ENCODE measurements at regions not wholly inside any gene's neighbourhood (a gene's known extent, or its start where the extent isn't known, plus 50 kb on each side); places are given as distances from the start of the nearest gene placed in this dataset.
"Not testable (repeated sequence)": the region's sequence is repeated elsewhere in the genome, so short reads cannot be mapped to it uniquely, and the experiment has no call there.

DNA sequence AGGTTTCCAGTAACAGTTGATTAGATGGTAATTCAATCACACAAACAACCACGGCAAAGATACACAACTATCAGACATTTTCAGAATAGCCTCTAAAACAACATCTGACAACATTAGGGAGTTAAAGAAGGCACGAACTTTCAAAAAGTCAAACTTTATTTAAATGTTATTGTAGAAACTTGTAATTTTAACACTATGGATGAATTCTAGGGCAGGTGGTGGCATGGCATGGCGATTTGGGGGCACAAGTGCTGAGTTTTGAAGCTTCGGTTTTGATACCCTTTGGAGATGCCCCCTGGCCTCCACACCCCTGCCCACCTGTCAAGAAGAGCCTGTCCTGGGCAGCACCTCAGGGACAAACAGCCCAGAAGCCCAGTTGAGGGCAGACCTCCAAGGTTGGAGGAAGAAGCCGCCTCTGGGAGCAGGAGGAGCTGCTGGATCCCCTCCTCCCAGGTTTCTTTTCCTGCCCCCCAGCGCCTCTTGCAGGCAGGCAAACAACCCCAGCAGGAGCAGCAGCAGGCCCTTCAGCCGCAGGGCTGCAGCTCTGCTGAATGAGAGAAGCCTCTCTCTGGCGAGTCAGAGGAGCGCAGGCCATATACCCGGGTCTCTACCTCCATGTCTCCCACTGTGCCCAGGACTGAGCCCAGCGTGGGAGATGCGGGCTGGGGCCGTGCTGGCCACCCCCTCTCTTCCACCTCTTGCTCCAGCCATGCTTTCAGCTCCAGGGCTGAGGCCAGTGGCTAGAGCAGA lies 102.1 kb upstream of the IGLL5 start:
- no peak for DNase-seq

DNA sequence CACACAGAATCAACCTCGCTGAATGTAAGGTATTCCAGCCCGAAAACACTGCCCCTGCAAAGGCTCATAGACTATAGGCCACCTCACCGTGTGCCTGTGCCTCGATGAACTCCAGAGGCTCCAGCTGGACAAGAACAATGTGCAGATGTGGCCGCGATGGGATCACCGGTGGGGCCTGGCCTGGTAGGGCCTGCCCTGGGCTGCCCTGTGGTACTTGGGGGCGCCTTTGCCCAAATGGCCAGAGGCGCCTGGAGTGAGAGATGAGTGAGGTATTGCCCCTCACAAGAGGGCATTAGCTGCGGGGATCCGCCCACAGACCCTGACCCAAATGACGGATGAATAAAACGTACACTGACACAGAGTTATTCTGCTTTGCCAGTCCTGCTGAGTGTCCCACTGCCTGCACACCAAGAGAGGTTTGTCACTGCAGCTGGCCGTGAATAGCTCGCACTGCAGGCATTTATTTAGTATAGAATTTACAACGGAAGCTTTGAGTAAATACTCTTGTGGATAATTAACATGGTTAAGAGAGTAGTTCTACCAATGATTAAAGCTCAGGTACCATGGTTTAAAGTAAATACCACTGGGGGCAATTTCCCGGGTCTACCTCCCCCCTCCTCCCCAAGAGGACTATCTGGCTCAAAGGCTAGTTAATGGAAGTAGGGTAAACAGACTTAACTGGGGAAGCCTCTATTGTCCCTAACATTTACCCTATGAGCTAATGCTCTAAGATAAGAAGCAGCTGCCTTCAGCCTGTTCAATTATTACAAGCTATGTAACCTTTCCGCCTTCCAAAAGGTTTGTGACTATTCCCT lies 101.1 kb upstream of the IGLL5 start:
- DNase-seq, result no peak

DNA sequence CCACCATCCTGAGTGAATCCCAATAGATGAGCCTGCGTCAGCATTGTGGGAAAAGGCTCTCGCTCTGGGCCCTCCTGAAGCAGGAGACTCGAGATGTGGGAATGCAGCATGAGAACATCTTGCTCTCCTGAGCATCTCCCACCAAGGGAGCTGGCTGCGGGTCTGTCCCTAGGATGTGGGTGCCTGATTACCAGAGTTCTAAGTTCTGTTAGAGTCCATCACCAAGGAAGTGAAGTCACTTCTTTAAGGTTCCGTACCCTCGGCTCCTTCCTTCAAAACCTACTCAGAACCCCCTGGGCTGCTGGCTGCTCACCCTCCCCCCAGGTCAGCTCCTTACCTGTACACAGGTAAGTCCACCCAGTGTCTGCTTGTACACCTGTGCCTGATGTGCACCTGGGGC lies 100.5 kb upstream of the IGLL5 start:
- no peak for DNase-seq

DNA sequence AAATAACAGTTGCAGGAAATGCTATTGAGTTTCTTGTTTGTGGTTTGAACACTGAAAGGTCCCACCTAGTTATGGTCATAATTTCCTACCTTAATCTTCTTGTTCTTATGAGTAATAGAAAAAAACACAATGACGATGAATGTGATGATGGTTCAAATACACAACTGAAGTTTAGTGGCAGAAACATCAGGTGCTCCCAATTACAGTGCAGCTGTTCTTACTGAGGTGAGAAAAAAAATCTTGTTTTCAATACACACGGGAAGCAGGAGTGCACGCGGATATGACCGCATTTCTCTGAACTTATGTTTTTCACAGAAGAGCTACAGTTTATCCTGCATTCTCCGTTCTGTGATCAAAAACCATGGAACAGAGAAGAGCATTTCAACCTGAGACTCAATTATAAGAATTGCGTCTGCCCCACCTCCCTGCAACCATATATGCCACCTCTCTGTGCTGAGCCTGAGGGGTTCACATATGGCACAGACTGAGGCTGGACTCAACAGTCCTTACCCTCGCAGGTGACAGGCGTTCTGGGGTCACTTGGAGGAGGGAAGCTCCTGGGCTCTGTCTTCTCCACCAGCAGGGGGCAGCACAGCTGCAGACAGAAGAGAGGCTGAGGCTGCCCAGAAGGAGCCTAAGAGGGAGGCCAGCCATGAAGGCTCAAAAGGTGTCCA lies 99.7 kb upstream of the IGLL5 start:
- peak; percentile 55 for DNase-seq

DNA sequence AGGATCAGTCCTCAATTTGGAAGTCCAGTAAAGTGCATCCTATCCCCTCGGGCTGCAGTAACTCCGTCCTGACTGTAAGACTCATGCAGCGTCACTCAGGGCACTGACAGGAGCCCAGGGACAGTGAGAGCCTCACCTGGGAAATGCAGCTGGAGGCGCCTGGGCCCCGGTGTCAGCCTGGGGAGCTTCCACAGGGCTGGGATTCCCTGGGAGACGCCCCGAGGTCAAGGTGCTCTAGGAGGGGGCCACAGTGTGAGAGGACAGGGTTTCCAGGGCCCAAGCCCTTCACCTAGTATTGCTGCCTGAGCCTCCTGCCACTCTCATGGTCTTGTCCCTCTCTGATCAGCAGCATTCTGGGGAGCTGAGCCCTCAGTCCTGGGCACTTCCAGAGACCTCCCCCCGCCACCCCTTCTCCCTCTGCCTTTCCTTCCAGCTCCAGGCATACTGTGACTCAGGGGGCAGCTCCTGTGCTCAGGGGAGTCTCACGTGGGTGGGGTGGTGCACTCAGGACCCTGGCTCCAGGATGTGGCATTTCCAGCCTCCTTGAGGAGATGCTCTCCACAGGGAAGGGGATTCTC lies 99.1 kb upstream of the IGLL5 start:
- no peak for DNase-seq

DNA sequence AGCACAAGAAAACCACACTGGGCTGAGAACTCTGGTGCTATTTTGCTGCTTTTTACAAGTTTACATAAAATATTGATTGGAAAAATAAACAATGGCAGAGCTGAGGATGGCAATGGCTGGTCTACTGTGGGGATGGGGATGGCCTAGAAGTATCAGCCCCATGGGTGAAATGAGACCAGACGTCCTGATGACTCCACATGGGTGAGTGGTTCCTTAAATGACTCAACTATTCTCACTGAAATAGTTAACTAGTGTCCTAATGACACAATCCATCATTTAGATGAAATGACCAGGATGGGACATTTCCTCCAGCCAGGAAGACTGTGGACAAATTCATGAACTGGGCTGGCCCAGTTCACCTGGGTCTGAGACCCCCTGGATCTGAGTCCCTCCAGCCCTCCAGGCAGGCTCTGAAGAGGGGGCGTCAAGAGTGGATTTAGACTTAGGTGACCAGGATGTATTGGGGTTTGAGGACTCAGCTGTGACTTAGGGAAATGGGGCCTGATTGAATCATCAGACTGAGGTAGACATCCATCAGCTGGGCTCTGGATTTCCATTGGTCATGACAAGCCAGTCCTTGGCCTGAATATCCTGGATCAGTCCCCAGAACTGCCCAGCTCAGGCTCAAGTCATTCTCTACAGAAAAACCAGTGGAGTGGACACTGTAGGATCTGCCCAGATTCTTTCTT lies 98.2 kb upstream of the IGLL5 start:
- no peak for DNase-seq

DNA sequence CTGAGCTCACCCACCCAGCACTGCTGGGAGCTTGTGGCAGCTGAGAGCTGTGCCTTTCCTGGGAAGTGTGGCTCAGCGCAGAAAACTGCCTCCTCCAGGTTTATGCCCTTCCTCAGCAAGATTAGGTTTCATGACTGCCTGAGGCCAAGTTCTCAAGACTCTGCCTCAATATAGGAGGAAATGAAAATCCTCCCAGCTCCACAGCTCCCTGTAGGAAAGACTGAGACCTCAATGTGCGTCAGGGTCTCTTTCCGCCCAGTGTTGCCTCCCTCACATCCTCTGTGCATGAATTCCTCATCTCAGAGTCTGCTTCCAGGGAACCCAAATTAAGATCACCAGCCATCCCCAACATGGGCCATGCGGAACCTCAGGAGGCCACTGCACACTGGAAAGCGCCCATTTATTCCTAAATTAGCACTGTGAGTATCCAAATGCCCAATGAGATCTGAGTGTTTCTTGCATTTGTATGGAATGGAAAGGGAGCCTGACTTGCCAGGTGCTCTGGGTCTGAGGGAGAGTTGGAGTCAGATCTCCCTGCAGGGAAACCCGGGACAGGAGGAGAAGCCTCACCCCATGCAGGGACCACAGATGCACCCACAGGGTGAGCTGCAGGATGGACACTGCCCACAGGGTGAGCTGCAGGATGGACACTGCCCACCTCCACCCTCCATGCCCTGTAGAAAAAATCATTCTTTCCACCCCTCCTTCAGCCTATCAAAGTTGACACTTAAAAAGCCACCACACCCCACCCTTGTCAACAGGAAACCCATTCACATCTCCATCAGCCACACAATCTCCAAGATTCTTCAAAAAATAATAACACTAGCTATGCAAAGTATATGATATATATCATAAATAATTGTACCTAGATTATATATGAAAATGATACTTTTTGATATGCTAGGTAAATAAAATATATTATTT lies 97.4 kb upstream of the IGLL5 start:
- no peak for DNase-seq

DNA sequence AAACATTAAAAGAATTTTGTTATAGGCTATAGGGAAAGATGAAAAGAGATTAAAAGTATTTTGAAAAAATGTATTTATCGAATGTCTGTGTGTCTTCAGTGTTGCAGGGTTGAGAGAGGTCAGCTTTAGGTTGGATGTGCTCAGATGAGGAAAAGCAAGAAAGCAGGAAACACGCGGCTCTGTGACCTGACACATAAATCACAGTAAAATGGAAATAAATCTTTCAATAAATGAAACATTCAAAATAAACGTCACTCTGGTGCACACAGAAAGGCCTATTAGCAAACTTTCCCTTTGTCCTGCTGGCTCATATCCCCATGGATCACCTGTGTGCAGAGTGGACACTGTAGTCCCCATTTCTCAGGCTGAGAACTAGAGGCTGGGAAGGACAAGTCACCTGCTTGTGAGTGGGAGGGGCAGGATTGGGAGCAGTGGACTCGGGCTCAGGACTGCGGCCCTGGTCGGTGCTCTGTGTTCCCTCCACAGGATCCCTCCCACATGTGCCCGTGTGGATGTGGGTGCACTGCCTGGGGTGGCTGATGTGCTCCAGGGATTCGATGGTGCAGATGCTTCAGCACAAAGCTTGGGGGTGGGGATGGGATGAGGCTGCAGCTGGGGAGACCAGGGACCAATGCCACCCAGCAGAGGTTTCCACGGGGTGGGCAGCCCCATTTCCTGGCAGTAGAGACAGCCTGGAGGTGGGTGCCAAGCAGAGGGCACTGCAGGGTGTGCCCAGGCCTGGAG lies 96.0 kb upstream of the IGLL5 start:
- DNase-seq, result no peak

DNA sequence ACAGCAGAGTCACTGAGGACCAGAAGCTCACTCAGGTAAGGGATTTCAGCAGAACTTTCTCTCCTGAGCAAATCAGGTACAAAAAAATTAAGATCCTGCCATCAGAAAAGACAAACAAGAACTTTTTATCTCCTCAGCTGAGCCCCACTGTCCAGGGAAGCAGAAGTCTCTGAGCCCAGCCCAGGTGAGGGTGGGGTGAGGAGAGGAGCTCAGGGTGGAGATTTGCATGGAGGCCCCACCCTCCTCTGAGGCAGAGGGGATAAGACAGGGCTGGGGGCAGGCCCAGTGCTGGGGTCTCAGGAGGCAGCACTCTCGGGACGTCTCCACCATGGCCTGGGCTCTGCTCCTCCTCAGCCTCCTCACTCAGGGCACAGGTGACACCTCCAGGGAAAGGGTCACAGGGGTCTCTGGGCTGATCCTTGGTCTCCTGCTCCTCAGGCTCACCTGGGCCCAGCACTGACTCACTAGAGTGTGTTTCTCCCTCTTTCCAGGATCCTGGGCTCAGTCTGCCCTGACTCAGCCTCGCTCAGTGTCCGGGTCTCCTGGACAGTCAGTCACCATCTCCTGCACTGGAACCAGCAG lies 95.3 kb upstream of the IGLL5 start:
- DNase-seq, result not testable (repeated sequence)

DNA sequence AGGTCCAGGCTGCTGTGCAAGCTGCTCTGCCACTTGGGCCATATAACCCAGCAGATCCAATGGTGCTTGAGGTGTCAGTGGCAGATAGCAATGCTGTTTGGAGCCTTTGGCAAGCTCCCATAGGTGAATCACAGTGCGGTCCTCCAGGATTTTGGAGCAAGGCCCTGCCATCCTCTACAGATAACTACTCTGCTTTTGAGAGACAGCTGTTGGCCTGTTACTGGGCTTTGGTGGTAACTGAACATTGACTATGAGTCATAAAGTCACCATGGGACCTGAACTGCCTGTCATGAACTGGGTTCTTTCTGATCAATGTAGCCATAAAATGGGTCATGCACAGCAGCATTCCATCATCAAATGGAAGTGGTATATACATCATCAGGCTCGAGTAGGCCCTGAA lies 92.0 kb upstream of the IGLL5 start:
- DNase-seq, result not testable (repeated sequence)

DNA sequence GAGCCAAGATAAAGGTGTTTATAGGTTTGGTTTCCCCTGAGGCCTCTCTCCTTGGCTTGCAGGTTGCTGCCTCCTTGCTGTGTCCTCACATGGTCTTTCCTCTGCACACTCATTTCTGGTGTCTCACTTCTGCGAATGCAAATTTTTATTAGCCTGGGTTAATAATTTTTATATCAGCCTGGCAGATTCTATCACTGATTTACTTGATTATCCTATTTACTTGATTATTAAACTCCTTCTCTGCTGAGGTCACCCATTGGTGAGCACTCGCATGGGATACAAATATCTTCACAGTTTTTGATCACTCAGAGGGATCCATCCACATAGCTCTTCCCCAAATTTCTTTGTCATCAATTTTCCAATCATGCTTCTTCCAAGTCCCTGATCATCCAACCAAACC lies 90.9 kb upstream of the IGLL5 start:
- no peak for DNase-seq

DNA sequence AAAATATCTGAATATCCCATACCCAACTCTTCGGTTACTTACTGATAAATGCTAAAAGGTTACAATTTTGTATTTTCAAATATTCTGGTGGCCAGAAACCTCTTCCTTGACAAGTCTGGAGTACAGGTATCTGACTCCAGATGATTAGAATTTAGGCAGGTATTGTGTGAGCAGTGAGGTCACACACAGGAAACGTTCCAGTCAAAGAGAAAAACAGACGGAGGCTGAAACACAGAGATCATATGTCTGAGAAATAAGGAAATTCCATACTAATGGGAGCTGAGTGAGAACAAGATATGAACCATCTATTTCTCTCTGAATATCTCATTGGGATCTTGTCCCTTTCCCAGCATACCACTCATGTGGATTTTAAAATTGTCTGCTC lies 89.4 kb upstream of the IGLL5 start:
- DNase-seq, result no peak

DNA sequence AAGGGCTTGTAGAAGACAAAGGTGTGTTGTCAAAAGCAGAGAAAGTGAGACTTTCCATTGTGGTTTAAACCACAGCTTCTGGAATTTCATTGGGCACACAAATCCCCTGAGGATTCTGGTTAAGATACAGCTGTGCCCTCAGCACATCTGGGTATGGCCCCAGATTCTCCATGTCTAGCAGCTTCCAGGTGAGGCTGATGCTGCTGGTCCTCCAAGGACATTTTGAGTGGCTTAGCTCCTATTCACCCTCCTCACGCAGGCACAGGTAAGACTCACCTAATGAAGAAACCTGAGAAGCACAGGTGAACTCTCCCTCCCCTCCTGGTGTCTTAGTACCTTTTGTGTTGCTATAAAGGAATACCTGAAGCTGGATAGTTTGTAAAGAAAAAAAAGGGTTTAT lies 88.9 kb upstream of the IGLL5 start:
- no peak for DNase-seq

DNA sequence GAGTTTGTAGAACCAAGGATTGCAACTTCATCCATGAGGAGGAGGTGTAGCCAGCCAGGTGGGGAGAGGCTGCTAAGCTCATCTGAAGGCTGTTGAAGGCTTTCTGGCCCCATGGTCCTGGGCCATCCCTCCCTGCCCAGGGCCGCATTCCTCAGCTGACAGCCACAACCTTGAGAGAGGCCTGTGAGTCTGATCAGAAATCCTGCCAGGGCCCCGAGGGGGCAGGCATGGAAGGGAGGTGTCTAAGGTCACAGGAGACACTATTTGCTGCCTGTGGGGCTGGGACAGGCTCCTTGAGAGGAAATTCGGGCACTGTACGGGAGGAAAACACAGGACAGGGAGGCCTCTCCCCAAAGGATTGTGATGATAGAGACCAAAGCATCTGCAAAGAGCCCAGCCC lies 88.1 kb upstream of the IGLL5 start:
- no peak for DNase-seq

DNA sequence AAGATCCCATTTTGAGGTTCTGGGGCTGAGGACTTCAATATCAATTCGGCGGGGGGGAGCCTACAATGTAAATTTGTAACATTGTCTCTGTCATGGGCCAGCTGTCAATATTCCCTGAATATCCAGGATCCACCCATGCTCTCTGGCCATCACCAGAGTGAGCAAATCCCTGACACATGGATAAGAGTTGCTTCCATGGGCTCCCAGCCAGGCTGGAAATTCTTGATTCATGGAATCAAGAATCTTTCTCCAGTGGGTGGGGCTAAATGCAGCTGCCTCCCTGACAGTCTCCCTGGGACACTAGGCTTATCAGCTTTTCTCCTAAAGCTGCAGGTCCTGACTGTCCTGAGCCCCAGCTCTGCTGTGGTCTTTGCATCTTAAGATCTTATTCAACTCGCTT lies 86.9 kb upstream of the IGLL5 start:
- DNase-seq, result no peak

DNA sequence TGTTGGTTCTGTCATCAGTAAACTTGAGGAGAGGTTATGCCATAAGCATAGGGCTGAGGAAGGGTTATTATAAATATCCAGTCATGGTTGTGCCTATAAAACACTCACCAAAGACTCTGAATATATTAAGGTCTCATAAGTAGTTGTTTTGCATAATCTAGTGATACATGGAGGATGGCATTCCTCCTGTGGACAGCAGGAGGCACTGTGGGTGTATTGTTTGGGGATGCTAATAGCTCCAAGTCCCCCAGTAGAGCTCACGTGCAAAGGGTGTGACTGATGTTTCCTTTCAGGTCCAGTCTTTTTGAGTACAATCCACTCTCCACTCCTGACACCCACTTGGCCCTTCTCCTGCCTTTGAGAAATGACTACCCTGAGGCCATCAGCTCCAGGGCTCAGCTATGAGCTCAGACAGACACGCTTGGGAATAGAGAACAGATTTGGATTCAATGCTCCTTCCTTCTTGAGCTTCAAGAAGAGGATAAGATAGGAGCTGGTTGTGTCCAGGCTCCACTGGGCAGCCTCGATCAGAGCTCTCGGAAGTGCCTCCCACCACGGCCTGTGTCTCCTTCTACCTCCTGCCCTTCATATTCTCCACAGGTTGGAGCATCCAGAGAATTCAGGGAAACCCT lies 85.2 kb upstream of the IGLL5 start:
- DNase-seq, result no peak

DNA sequence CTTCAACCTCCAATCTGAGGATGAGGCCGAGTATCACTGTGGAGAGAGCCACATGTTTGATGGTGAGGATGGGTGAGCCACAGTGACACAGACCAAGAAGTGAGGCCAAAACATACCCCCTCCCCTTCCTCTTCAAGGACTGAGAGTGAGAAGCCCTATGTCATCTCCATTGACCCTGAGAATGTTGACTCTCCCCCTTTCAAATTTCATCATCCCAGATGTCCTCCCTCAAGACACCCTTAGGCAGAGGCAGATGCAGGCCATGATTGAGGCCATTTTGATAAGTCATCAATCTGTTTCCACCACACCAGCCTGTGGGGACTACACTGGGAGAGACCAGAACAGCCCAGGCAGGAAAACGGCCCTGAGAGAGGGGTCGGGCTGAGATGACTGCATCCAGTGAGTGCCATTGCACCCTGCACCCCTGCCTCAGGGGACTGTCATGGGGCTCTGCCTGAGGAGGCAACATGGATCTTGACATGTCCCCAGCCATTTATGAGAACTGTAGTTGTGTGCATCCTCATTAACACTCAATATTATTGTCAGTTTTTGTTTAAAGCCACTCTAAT lies 84.2 kb upstream of the IGLL5 start:
- no peak for DNase-seq

DNA sequence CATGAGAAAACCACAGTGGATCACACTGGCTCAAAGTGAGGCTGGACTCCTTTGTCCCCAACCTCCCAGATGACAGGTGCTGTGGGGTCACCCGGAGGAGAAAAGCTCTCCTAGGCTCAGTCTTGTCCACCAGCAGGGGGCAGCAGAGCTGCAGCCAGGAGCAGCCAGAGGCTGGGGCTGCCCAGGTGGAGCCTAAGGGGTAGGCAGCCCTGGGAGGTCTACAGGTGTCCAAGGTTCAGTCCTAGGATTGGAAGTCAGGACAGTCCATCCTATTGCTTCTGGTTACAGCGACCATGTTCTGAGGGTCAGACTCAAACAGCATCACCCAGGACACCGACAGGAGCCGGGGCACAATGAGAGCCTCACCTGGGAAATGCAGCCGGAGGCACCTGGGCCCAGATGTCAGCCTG lies 77.6 kb upstream of the IGLL5 start:
- peak; percentile 71 for DNase-seq

DNA sequence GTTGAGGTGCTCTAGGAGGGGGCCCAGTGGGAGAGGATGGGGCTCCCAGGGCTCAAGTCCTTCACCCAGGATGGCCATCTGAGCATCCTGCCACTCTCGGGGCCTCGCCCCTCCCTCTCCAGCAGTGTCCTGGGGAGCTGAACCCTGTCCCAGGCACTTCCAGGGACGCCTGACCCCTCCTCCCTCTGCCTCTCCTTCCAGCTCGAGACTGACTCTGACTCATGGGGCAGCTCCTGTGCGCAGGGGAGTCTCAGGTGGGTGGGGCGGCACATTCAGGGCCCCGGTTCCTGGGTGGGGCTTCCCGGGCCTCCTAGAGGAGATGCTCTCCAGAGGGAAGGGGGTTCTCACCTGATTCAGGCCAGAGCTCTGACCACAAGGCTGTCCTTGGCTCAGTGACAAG lies 77.1 kb upstream of the IGLL5 start:
- DNase-seq, result no peak

Data from activated effector memory CD4-positive, alpha-beta T cell treated with Interleukin-2 at 50 U/mL for 16 hours (primary cell).